Cardiac fibroblast (primary cell): ENCODE measurements at regions not wholly inside any gene's neighbourhood (a gene's known extent, or its start where the extent isn't known, plus 50 kb on each side); places are given as distances from the start of the nearest gene placed in this dataset.
"Not testable (repeated sequence)": the region's sequence is repeated elsewhere in the genome, so short reads cannot be mapped to it uniquely, and the experiment has no call there.

ENCODE experiments used
- DNase-seq, 2 donors: peaks; one replicate each; pipeline versions ENCODE4 v3.0.0 to v3.0.0-alpha.2; 2010; ENCODE audit warnings: low read depth in 2 of 2
- H3K4me3 ChIP-seq, 2 donors: replicated peaks in 1 of 2; 1 replicate in 1 of 2; 2 replicates in 1 of 2; pipeline ENCODE4 v1.5.1; 2011; ENCODE audit warnings: low read depth in 2 of 2, low read length in 2 of 2, mild to moderate bottlenecking in 2 of 2, moderate library complexity in 1 of 2
- CTCF ChIP-seq: IDR thresholded peaks from one replicate; pipeline ENCODE4 v1.5.1; 2011; ENCODE audit warnings: low read depth, mild to moderate bottlenecking, low read length, inconsistent platforms

GRCh38 chrX:75873993-75874392 is 88.9 kb upstream of the MAGEE2 start:
- no peak for TF ChIP-seq CTCF
- no peak overlapping the region for H3K4me3 ChIP-seq
- DNase-seq: no peak

- H3K4me3 ChIP-seq: no peak overlapping the region
- TF ChIP-seq CTCF: no peak
- no peak for DNase-seq
Measured at GRCh38 chrX:75883446-75883845, 98.4 kb upstream of the MAGEE2 start.

GRCh38 chrX:75887833-75888232 is 102.8 kb upstream of the MAGEE2 start:
- H3K4me3 ChIP-seq: no peak overlapping the region
- no peak for TF ChIP-seq CTCF
- DNase-seq: no peak

- H3K4me3 ChIP-seq: no peak overlapping the region
- no peak for TF ChIP-seq CTCF
- no peak for DNase-seq
Measured at GRCh38 chrX:75892749-75893148, 107.7 kb upstream of the MAGEE2 start.

GRCh38 chrX:75893281-75893680 is 108.2 kb upstream of the MAGEE2 start:
- no peak overlapping the region for H3K4me3 ChIP-seq
- no peak for DNase-seq
- no peak for TF ChIP-seq CTCF

- H3K4me3 ChIP-seq: no peak overlapping the region
- no peak for DNase-seq
- TF ChIP-seq CTCF: no peak
Measured at GRCh38 chrX:75911716-75912115, 126.7 kb upstream of the MAGEE2 start.

- no peak for DNase-seq
- no peak for TF ChIP-seq CTCF
Measured at GRCh38 chrX:75957107-75957610, 172.1 kb upstream of the MAGEE2 start.

GRCh38 chrX:75961321-75961720 is 176.3 kb upstream of the MAGEE2 start:
- H3K4me3 ChIP-seq, DNase-seq: not testable (repeated sequence)

More at GRCh38 chrX:75957107-75957610, 172.1 kb upstream of the MAGEE2 start:
- H3K4me3 ChIP-seq: no peak overlapping the region
